Left hindlimb (tissue), 1 donor: ENCODE measurements at regions not wholly inside any gene's neighbourhood (a gene's known extent, or its start where the extent isn't known, plus 50 kb on each side); places are given as distances from the start of the nearest gene placed in this dataset.
A peak's percentile ranks its signal among the peaks of the same experiment; 100 is the strongest.
"Not testable (repeated sequence)": the region's sequence is repeated elsewhere in the genome, so short reads cannot be mapped to it uniquely, and the experiment has no call there.

ENCODE experiments used
- DNase-seq: peaks from one replicate; pipeline ENCODE4 v3.0.0-alpha.2; 2018

GRCh38 chr6:141753180-141753579 lies 379.5 kb upstream of the GJE1 start:
- no peak for DNase-seq

GRCh38 chr6:141752677-141753076 lies 380.0 kb upstream of the GJE1 start:
- no peak for DNase-seq

- DNase-seq, result not testable (repeated sequence)
Measured at GRCh38 chr6:141746324-141746723, 386.4 kb upstream of the GJE1 start.

GRCh38 chr6:141744971-141745370 lies 387.8 kb upstream of the GJE1 start:
- peak; percentile 58 for DNase-seq

GRCh38 chr6:141744194-141744925 lies 388.4 kb upstream of the GJE1 start:
- DNase-seq, result no peak

- DNase-seq, result no peak
Measured at GRCh38 chr6:141736104-141736503, 396.6 kb upstream of the GJE1 start.

GRCh38 chr6:141735126-141735525 lies 397.6 kb upstream of the GJE1 start:
- no peak for DNase-seq

- DNase-seq, result no peak
Measured at GRCh38 chr6:141734071-141734840, 398.5 kb upstream of the GJE1 start.

- DNase-seq, result no peak
Measured at GRCh38 chr6:141729146-141729545, 403.6 kb upstream of the GJE1 start.

GRCh38 chr6:141728330-141728729 lies 404.4 kb upstream of the GJE1 start:
- no peak for DNase-seq

GRCh38 chr6:141726248-141726647 lies 406.5 kb upstream of the GJE1 start:
- DNase-seq, result peak; percentile 50

GRCh38 chr6:141724731-141725130 lies 408.0 kb upstream of the GJE1 start:
- no peak for DNase-seq

- no peak for DNase-seq
Measured at GRCh38 chr6:141719476-141719875, 413.2 kb upstream of the GJE1 start.

- DNase-seq, result no peak
Measured at GRCh38 chr6:141705431-141705830, 427.3 kb upstream of the GJE1 start.

GRCh38 chr6:141704151-141704550 lies 428.6 kb upstream of the GJE1 start:
- DNase-seq, result no peak

- DNase-seq, result no peak
Measured at GRCh38 chr6:141701732-141702131, 431.0 kb upstream of the GJE1 start.

- DNase-seq, result no peak
Measured at GRCh38 chr6:141700819-141701218, 431.9 kb upstream of the GJE1 start.

- no peak for DNase-seq
Measured at GRCh38 chr6:141688916-141689315, 443.8 kb upstream of the GJE1 start.

GRCh38 chr6:141685416-141685815 lies 447.3 kb upstream of the GJE1 start:
- no peak for DNase-seq

GRCh38 chr6:141682391-141682790 lies 450.3 kb upstream of the GJE1 start:
- no peak for DNase-seq

- no peak for DNase-seq
Measured at GRCh38 chr6:141677598-141678211, 455.0 kb upstream of the GJE1 start.

- DNase-seq, result no peak
Measured at GRCh38 chr6:141675957-141676356, 456.8 kb upstream of the GJE1 start.

- no peak for DNase-seq
Measured at GRCh38 chr6:141669141-141669540, 463.6 kb upstream of the GJE1 start.
